IMR-90 (cell line): ENCODE measurements at regions not wholly inside any gene's neighbourhood (a gene's known extent, or its start where the extent isn't known, plus 50 kb on each side); places are given as distances from the start of the nearest gene placed in this dataset.

Experiments
- ATAC-seq: fragments of 200-7000 bp; cut with Tn5 transposase; 2 replicates; pipeline ENCODE4 v1.9.1; 2020; ENCODE audit warnings: low read depth, mild to moderate bottlenecking, moderate library complexity
- BruUV-seq: library from RNA; stranded (reverse); fragments of 400-500 nt; replicated peaks from 2 replicates; lab custom pipeline; 2021; lab: Mats Ljungman, UMichigan
- CTCF ChIA-PET: fragments of 300-600 bp; formaldehyde crosslinking; extraction: SDS; loops from one replicate; lab custom pipeline; 2021; ENCODE audit warnings: antibody characterized with exemption; lab: Yijun Ruan, JAX
- POLR2A ChIA-PET: fragments of 300-600 bp; sonication (Branson Sonifier 250); formaldehyde crosslinking; loops from one replicate; lab custom pipeline; 2022; ENCODE audit warnings: antibody characterized with exemption; ENCODE audit not compliant: unreplicated experiment; lab: Charles Lee
- DNase-seq: peaks from one replicate; pipeline ENCODE4 v3.0.0; 2013
- H2AFZ ChIP-seq: replicated peaks from 2 replicates; pipeline ENCODE3; 2013; ENCODE audit warnings: low read length, mild to moderate bottlenecking; ENCODE audit not compliant: poor library complexity
- H2AK5ac ChIP-seq: 2 replicates; pipeline ENCODE4 v1.6.1; 2013; ENCODE audit warnings: low read depth, low read length, inconsistent platforms
- H2AK9ac ChIP-seq: replicated peaks from 2 replicates; pipeline ENCODE3; 2013; ENCODE audit warnings: mild to moderate bottlenecking, low read depth, low read length, moderate library complexity; ENCODE audit not compliant: poor library complexity
- H2BK120ac ChIP-seq: 2 replicates; pipeline ENCODE4 v1.6.1; 2013; ENCODE audit warnings: low read depth, low read length, inconsistent platforms
- H2BK15ac ChIP-seq: 3 replicates; pipeline ENCODE4 v1.6.1; 2013; ENCODE audit warnings: low read depth, low read length, inconsistent platforms
- H2BK20ac ChIP-seq: 2 replicates; pipeline ENCODE4 v1.6.1; 2013; ENCODE audit warnings: low read depth, mild to moderate bottlenecking, inconsistent platforms, low read length, moderate library complexity
- H2BK5ac ChIP-seq: 2 replicates; pipeline ENCODE4 v1.6.1; 2013; ENCODE audit warnings: mild to moderate bottlenecking, low read depth, low read length, inconsistent platforms; ENCODE audit not compliant: poor library complexity, severe bottlenecking
- H3K14ac ChIP-seq: replicated peaks from 2 replicates; pipeline ENCODE4 v1.6.1; 2013; ENCODE audit warnings: low read depth, low read length, inconsistent platforms
- H3K18ac ChIP-seq: 2 replicates; pipeline ENCODE4 v1.6.1; 2013; ENCODE audit warnings: low read depth, low read length, control low read depth
- H3K23ac ChIP-seq: 2 replicates; pipeline ENCODE4 v1.6.1; 2013; ENCODE audit warnings: low read depth, low read length, inconsistent platforms
- H3K27ac ChIP-seq: 2 replicates; pipeline ENCODE4 v1.5.1; 2013; ENCODE audit warnings: mild to moderate bottlenecking, control low read depth, low read length; ENCODE audit not compliant: insufficient read depth
- H3K27me3 ChIP-seq: 2 replicates; pipeline ENCODE4 v1.6.1; 2013; ENCODE audit warnings: low read length; ENCODE audit not compliant: control insufficient read depth, insufficient read depth
- H3K36me3 ChIP-seq: 2 replicates; pipeline ENCODE4 v1.6.1; 2013; ENCODE audit warnings: low read length, mixed read lengths; ENCODE audit not compliant: control insufficient read depth, insufficient read depth
- H3K4ac ChIP-seq: 2 replicates; pipeline ENCODE4 v1.6.1; 2013; ENCODE audit warnings: low read depth, low read length, inconsistent platforms
- H3K4me1 ChIP-seq: 2 replicates; pipeline ENCODE4 v1.6.1; 2013; ENCODE audit warnings: low read length, mixed read lengths; ENCODE audit not compliant: control insufficient read depth, insufficient read depth
- H3K4me2 ChIP-seq: 2 replicates; pipeline ENCODE4 v1.6.1; 2013; ENCODE audit warnings: low read depth, mild to moderate bottlenecking, control low read depth, low read length, moderate library complexity
- H3K4me3 ChIP-seq: 2 replicates; pipeline ENCODE4 v1.5.1; 2013; ENCODE audit warnings: low read depth, mild to moderate bottlenecking, control low read depth, low read length, moderate library complexity; ENCODE audit not compliant: insufficient read depth
- H3K56ac ChIP-seq: 2 replicates; pipeline ENCODE4 v1.6.1; 2013; ENCODE audit warnings: low read length, inconsistent platforms; ENCODE audit not compliant: insufficient read depth; ENCODE audit errors: extremely low read depth
- H3K79me1 ChIP-seq, 2 experiments: 2 replicates each; pipeline ENCODE4 v1.6.1; 2013; ENCODE audit warnings: low read length in 2 of 2, inconsistent platforms in 1 of 2, low read depth in 1 of 2
- H3K9ac ChIP-seq: 2 replicates; pipeline ENCODE4 v1.6.1; 2013; ENCODE audit warnings: low read depth, low read length, control low read depth
- H3K9me1 ChIP-seq: 2 replicates; pipeline ENCODE4 v1.6.1; 2013; ENCODE audit warnings: low read length, inconsistent platforms; ENCODE audit not compliant: insufficient read depth
- H3K9me3 ChIP-seq: 2 replicates; pipeline ENCODE4 v1.6.1; 2013; ENCODE audit warnings: low read length; ENCODE audit not compliant: control insufficient read depth, insufficient read depth
- H4K20me1 ChIP-seq: 2 replicates; pipeline ENCODE4 v1.6.1; 2013; ENCODE audit warnings: low read length, inconsistent platforms; ENCODE audit not compliant: insufficient read depth
- H4K5ac ChIP-seq: 2 replicates; pipeline ENCODE4 v1.6.1; 2013; ENCODE audit warnings: mild to moderate bottlenecking, low read depth, low read length, control low read depth
- H4K8ac ChIP-seq, 2 experiments: 2 replicates each; pipeline ENCODE4 v1.6.1; 2013; ENCODE audit warnings: low read depth in 2 of 2, low read length in 2 of 2, control low read depth in 1 of 2, inconsistent platforms in 1 of 2
- H4K91ac ChIP-seq: 2 replicates; pipeline ENCODE4 v1.6.1; 2013; ENCODE audit warnings: low read depth, low read length, inconsistent platforms; ENCODE audit not compliant: insufficient read depth
- BHLHE40 ChIP-seq: fragments of 150-350 bp; IDR thresholded peaks from 2 replicates; pipeline ENCODE4 v1.6.1; 2016; ENCODE audit warnings: mild to moderate bottlenecking, low read depth, low read length
- CEBPB ChIP-seq: IDR thresholded peaks from 2 replicates; pipeline ENCODE4 v1.6.1; 2012; ENCODE audit warnings: low read depth, low read length, improper control_type of control experiment
- CHD1 ChIP-seq: IDR thresholded peaks from 2 replicates; pipeline ENCODE4 v1.6.1; 2012; ENCODE audit warnings: low read depth, low read length, improper control_type of control experiment
- CTCF ChIP-seq: conservative IDR thresholded peaks from 2 replicates; pipeline ENCODE4 v1.5.1; 2012; ENCODE audit warnings: mild to moderate bottlenecking, low read depth, low read length, improper control_type of control experiment
- FOS ChIP-seq: fragments of 150-350 bp; IDR thresholded peaks from 2 replicates; pipeline ENCODE4 v1.6.1; 2016; ENCODE audit warnings: low read depth, low read length
- MAFK ChIP-seq: IDR thresholded peaks from 2 replicates; pipeline ENCODE4 v1.6.1; 2012; ENCODE audit warnings: low read depth, low read length, improper control_type of control experiment
- MAZ ChIP-seq: IDR thresholded peaks from 2 replicates; pipeline ENCODE4 v1.6.1; 2012; ENCODE audit warnings: low read depth, mild to moderate bottlenecking, low read length, improper control_type of control experiment, moderate library complexity, borderline replicate concordance
- MXI1 ChIP-seq: IDR thresholded peaks from 2 replicates; pipeline ENCODE4 v1.6.1; 2012; ENCODE audit warnings: low read depth, mild to moderate bottlenecking, low read length, moderate library complexity, borderline replicate concordance
- NFE2L2 ChIP-seq: fragments of 150-350 bp; IDR thresholded peaks from 2 replicates; pipeline ENCODE4 v1.6.1; 2016; ENCODE audit warnings: low read depth, mild to moderate bottlenecking, low read length
- POLR2A ChIP-seq: IDR thresholded peaks from 2 replicates; pipeline ENCODE4 v1.6.1; 2012; ENCODE audit warnings: mild to moderate bottlenecking, low read depth, low read length
- RAD21 ChIP-seq: IDR thresholded peaks from 2 replicates; pipeline ENCODE4 v1.6.1; 2012; ENCODE audit warnings: low read length, improper control_type of control experiment
- RCOR1 ChIP-seq: IDR thresholded peaks from 2 replicates; pipeline ENCODE4 v1.6.1; 2012; ENCODE audit warnings: mild to moderate bottlenecking, low read length, improper control_type of control experiment; ENCODE audit not compliant: insufficient replicate concordance
- RFX5 ChIP-seq: IDR thresholded peaks from 2 replicates; pipeline ENCODE4 v1.8.0; 2012; ENCODE audit warnings: low read depth, mild to moderate bottlenecking, low read length, moderate library complexity
- SMC3 ChIP-seq: fragments of 150-350 bp; IDR thresholded peaks from 2 replicates; pipeline ENCODE4 v1.6.1; 2016; ENCODE audit warnings: low read depth, mild to moderate bottlenecking, antibody characterized with exemption, low read length, moderate library complexity
- USF2 ChIP-seq: fragments of 150-350 bp; IDR thresholded peaks from 2 replicates; pipeline ENCODE4 v1.6.1; 2017; ENCODE audit warnings: mild to moderate bottlenecking, antibody characterized with exemption, low read length, low read depth
- WGBS, 2 experiments: methylation state at CpG; one replicate each; pipeline versions ENCODE4 v1.1.5 to v1.1.7; 2013; ENCODE audit warnings: missing lambda C conversion rate in 2 of 2; ENCODE audit not compliant: insufficient read length in 1 of 2; ENCODE audit errors: extremely low coverage in 2 of 2; 5-methylcytosine and 5-hydroxymethylcytosine counted together
- dilution Hi-C: fragments of 300-500 bp; cut with HindIII; formaldehyde crosslinking; loops from one replicate; pipeline ENCODE4 v1.14.3; 2018; ENCODE audit warnings: low sequenced_read_pairs; ENCODE audit not compliant: unreplicated experiment
- in situ Hi-C: fragments of 300-500 bp; cut with MboI; formaldehyde crosslinking; loops from 3 replicates; pipeline ENCODE4 v1.14.3; 2019; ENCODE audit warnings: low sequenced_read_pairs, inconsistent platforms, mixed read lengths
- intact Hi-C: fragments of 100-400 bp; cut with micrococcal nuclease; formaldehyde crosslinking; loops from 2 replicates; pipeline ENCODE4 v1.10.0; 2022
- TF ChIP-seq, protein P1 (sequence below): fragments of 150-350 bp; IDR thresholded peaks from 2 replicates; pipeline ENCODE4 v1.6.1; 2016; ENCODE audit warnings: low read depth, mild to moderate bottlenecking, low read length, moderate library complexity, borderline replicate concordance

DNA sequence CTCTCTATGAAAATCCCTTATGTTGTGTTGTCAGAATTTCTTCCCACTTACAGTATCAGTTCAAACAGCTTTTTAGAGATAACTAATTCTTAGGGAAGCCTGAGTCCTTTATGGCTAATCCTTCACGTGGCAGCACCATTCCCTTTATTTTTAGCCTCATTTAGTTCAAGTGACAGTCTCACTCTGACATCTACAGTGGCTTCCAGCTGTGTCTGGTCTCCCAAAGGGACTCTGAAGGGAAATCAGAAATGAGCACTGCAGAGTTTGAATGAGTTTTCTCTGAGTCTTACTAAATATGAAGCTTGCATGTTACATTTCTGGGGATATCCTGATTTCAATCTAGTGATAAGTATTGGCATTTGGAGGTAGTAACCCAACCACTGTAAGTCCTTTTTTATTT, 1104.1 kb downstream of the CDH11 start:
- Histone ChIP-seq H3K4me1 (no peaks in the 10 kb centered on the region), H4K5ac (no peak overlapping the region), H2BK120ac (no peak overlapping the region), H3K18ac (no peak overlapping the region), H3K36me3 (no peaks in the 10 kb centered on the region), H4K91ac (no peak overlapping the region), H3K9ac (no peak overlapping the region), H3K14ac (no peak overlapping the region), H3K56ac (no peak overlapping the region), H3K4me2 (no peak overlapping the region), H3K4me3 (no peak overlapping the region), H2AK5ac (no peak overlapping the region), H3K9me1 (no peaks in the 10 kb centered on the region), H3K27me3 (no peaks in the 10 kb centered on the region), H3K79me1 (no peaks in the 10 kb centered on the region), H2AK9ac (no peak overlapping the region), H3K23ac (no peak overlapping the region), H2AFZ (no peak overlapping the region), H3K4ac (no peak overlapping the region), H3K27ac (no peak overlapping the region), H2BK20ac (no peak overlapping the region), H4K20me1 (no peaks in the 10 kb centered on the region), H2BK5ac (no peak overlapping the region), H2BK15ac (no peak overlapping the region), H4K8ac (no peak overlapping the region), H3K9me3 (no peaks in the 10 kb centered on the region)
- dilution Hi-C loops (no loop called here), intact Hi-C loops (no loop called here), in situ Hi-C loops (no loop called here)
- no CpG with 5 or more reads among the region's 1 CpG for WGBS, 2 experiments
- ChIA-PET CTCF (interaction anchor here (1.1 kb wide), 1 partner anchor 9 kb away, joined by 3 read pairs; no protein-coding TSS in a partner anchor), POLR2A (no interaction called here)
- ATAC-seq, result no peak
- TF ChIP-seq CTCF, result no peak
- no peak for TF ChIP-seq MAFK
- TF ChIP-seq NFE2L2, result no peak
- TF ChIP-seq RCOR1, result no peak
- no peak for TF ChIP-seq BHLHE40
- TF ChIP-seq SMC3, result no peak
- TF ChIP-seq RAD21, result no peak
- no peak for TF ChIP-seq CHD1
- no peak for TF ChIP-seq MXI1
- no peak for TF ChIP-seq USF2
- TF ChIP-seq, protein P1, sequence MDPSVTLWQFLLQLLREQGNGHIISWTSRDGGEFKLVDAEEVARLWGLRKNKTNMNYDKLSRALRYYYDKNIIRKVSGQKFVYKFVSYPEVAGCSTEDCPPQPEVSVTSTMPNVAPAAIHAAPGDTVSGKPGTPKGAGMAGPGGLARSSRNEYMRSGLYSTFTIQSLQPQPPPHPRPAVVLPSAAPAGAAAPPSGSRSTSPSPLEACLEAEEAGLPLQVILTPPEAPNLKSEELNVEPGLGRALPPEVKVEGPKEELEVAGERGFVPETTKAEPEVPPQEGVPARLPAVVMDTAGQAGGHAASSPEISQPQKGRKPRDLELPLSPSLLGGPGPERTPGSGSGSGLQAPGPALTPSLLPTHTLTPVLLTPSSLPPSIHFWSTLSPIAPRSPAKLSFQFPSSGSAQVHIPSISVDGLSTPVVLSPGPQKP, result no peak
- no peak for TF ChIP-seq FOS
- no peak for TF ChIP-seq POLR2A
- TF ChIP-seq CEBPB, result no peak
- TF ChIP-seq RFX5, result no peak
- TF ChIP-seq MAZ, result no peak
- BruUV-seq, result no TSS peak
- DNase-seq, result no peak
